NT2/D1 (cell line): ENCODE measurements at regions not wholly inside any gene's neighbourhood (a gene's known extent, or its start where the extent isn't known, plus 50 kb on each side); places are given as distances from the start of the nearest gene placed in this dataset.

Source experiments
- SUZ12 ChIP-seq: IDR thresholded peaks from 2 replicates; pipeline ENCODE4 v1.6.1; 2011; ENCODE audit not compliant: insufficient read length, insufficient read depth; ENCODE audit errors: extremely low read depth
- ZNF274 ChIP-seq: IDR thresholded peaks from 2 replicates; pipeline ENCODE4 v1.6.1; 2011; ENCODE audit warnings: mild to moderate bottlenecking, low read depth, low read length

DNA sequence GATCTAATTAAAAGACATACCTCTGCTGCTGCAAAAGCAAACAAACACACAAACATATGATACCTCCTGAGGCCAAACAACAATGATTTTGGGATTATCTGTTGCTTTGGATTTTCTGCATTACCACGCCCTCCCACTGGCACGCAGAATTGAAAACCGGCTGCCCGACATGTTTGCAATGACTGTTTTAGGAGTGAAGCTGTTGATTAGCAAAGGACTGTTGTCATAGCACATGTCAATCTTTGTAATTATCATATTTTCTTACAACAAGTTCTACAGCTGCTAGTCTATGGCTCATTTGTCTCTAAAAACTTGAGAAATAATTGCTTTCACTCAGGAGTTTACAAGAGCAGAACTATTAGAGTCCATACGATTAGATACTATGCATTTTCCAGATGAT, 94.4 kb upstream of the MEIS1 start:
- TF ChIP-seq SUZ12 (no peak), ZNF274 (no peak)
